Stimulated activated CD4-positive, alpha-beta T cell treated with anti-CD3 and anti-CD28 coated beads, Interleukin-15, amount 100 ng/mL, for 24 hours (primary cell): ENCODE measurements at regions not wholly inside any gene's neighbourhood (a gene's known extent, or its start where the extent isn't known, plus 50 kb on each side); places are given as distances from the start of the nearest gene placed in this dataset.
"Not testable (repeated sequence)": the region's sequence is repeated elsewhere in the genome, so short reads cannot be mapped to it uniquely, and the experiment has no call there.

Source experiments
- DNase-seq: peaks from one replicate; pipeline ENCODE4 v3.0.0-alpha.2; 2020

DNA sequence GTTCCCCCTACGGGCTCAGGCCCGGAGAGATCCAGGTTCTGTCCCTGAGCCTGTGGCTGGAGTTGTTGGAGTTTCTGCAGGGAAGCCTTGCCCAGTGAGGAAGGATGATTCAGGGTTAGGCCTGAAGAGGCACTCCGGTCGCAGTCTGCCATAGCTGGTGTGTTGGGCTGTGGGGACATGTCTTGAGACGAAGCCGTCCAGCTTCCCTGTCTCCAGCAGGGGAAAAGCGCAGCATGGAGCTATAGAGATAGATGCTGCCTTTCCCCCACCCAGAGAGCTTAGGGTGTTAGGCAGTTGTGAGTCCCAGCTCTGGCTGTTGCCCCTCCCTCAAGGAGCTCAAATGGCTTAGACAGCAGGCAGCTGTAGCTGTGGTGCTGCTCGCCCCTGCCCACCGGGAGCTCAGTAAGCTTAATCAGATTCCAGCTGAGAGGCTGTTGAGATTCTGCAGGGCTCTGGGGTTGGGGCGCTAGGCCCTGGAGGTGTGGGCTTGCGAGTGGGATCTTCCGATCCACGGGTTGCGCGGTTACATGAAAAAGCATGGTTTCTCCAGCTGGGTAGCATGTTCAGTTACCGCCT is 103.9 kb downstream of the PMAIP1 start:
- no peak for DNase-seq

GRCh38 chr18:59996370-59996966 is 96.7 kb downstream of the PMAIP1 start:
- peak; percentile 33 for DNase-seq

DNA sequence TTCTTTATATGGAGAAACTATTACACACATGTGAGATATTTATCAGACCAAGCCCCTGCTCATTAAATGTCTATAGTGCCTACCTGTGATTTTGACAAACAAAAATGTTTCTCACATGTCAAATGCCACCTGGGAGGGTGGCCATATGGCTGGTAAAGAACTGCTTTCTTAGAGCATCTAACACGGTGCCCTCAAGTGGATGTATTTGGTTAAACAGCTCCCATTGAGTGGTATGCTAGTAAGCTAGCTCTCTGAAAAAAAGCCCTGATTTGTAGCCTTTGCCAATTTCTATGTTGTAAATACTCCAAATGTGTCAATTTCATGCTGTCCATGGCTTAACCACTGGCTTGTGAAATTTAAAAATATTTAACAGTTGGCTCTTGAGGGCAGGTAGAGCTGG is 94.6 kb downstream of the PMAIP1 start:
- no peak for DNase-seq

DNA sequence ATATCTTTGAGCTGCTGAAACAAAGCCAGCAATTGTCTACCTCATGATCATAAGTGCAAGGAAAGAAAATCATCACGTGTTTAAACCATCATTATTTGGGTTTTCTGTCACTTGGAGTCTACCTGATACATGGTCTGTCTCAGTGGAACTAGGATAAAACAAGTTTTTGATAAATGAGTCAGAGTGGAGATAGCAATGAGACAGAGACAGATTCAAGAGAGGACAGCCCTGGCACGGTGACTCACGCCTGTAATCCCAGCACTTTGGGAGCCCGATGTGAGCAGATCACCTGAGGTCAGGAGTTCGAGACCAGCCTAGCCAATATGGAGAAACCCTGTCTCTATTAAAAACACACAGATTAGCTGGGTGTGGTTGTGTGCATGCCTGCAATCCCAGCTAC is 93.8 kb downstream of the PMAIP1 start:
- no peak for DNase-seq

- no peak for DNase-seq
Observed at GRCh38 chr18:59990121-59990823, 90.5 kb downstream of the PMAIP1 start.

GRCh38 chr18:59988098-59988706 is 88.4 kb downstream of the PMAIP1 start:
- peak; percentile 69 for DNase-seq

- no peak for DNase-seq
Observed at GRCh38 chr18:59987102-59987501, 87.3 kb downstream of the PMAIP1 start.

DNA sequence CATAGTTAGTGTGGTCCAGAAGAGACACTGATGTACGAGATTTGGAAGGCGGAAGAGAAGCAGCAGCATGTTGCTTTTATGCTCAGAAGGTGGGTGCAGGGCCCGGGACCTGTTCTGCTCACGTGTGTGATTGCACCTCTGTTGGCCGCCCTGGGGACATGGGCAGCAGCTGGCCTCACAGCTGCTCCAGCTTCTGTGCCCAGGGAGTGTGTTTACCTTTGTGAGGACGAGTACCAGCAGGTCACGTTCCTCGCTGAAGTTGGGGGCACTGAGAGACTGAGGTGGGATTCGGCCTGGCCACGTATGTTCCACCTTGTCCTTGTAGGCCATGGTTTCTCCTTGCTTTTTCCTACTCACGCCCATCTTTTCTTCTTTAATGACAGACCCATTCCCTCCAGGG is 86.3 kb downstream of the PMAIP1 start:
- no peak for DNase-seq

- no peak for DNase-seq
Observed at GRCh38 chr18:59985289-59985688, 85.5 kb downstream of the PMAIP1 start.

- DNase-seq, result no peak
Observed at GRCh38 chr18:59983506-59983905, 83.7 kb downstream of the PMAIP1 start.

- DNase-seq, result no peak
Observed at GRCh38 chr18:59980188-59980637, 80.4 kb downstream of the PMAIP1 start.

DNA sequence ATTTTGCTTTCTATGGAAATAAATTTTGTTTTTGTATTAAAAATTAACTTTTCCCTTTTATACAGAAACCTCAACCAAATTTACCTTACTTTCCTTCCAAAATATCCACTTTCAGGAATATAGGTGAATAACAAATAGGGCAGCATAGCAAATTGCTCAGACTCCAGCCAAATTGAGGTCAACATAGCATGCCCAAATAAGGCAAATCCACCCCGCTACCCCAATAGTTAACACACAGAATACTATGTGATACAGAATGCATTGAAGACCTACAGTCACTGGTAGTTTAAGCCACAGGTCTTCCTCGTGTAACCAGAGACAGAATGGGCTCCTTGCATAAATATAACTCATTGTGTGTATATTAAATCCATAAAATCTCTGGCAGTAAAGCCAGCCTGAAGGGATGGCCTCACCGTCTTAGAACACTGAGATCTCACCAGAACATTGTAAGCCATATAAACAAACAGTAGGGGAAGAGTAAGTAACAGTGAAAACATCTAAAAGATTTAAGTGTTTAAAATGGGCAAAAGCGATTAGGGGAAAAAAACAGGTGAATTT is 72.2 kb downstream of the PMAIP1 start:
- DNase-seq, result no peak

- not testable (repeated sequence) for DNase-seq
Observed at GRCh38 chr18:59971144-59971543, 71.3 kb downstream of the PMAIP1 start.

DNA sequence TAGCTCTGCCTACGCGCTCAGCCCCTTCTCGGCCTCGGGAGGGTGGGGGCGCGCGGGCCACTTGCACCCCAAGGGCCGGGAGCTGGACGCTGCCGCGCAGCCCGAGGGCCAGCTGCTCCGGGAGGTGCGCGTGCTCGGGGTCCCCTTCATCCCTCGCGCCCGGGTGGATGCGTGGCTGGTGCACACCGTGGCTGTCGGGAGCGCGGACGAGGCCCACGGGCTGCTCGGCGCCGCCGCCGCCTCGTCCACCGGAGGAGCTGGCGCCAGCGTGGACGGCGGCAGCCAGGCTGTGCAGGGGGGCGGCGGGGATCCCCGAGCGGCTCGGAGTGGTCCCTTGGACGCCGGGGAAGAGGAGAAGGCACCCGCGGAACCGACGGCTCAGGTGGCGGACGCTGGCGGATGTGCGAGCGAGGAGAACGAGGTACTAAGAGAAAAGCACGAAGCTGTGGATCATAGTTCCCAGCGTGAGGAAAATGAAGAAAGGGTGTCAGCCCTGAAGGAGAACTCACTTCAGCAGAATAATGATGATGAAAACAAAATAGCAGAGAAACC is 69.8 kb downstream of the PMAIP1 start:
- not testable (repeated sequence) for DNase-seq

GRCh38 chr18:59968583-59968982 is 68.8 kb downstream of the PMAIP1 start:
- DNase-seq, result no peak

DNA sequence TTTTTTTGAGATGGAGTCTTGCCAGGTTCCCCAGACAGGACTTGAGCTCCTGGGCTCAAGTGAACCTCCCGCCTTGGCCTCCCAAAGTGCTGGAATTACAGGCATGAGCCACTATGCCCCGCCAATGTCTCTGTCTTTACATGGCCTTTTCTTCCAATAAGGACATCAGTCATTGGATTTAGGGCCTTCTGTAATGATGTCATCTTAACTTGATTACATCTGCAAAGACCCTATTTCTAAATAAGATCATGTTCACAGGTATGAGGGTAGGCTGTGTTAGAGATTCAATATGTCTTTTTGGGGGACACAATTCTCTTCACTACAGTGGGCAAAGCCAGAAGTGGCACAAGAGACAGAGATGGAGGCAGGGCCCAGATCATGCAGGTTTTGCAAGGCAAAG is 68.1 kb downstream of the PMAIP1 start:
- DNase-seq, result no peak

- no peak for DNase-seq
Observed at GRCh38 chr18:59966913-59967312, 67.1 kb downstream of the PMAIP1 start.

DNA sequence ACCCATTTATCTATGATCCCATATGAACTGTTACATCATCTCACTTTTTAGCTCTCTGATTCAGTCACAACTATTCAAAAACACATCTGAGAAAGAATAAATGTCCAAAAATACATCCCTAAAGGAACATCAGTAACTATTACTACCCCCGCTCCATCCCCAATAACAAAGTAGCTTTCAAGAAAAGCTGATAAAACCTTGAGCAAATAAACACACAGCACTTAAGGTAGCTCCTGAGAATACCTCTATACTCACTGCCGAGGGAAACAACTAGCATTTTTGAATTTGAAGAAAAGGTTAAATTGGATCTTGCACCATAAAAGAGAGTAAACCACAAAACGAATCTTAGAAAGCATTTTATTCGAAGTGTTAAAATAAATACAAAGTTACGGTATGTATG is 63.4 kb downstream of the PMAIP1 start:
- DNase-seq, result no peak

GRCh38 chr18:59961070-59961469 is 61.3 kb downstream of the PMAIP1 start:
- DNase-seq, result no peak

DNA sequence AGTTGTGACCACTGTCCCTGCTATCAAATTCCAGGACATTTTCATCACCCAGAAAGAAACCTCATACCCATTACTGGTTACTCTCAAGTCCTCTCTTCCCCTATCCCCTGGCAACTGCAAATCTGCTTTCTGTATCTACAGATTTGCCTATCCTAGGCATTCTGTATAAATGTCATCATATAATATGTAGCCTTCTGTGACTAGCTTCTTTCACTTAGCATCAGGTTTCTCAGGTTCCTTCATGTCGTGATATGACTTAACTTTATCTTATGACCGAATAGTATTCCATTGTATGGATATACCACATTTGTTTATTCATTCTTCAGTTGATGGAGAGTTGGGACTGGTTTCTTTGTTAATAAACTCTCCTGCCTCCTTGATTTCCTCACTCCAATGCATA is 60.5 kb downstream of the PMAIP1 start:
- no peak for DNase-seq

- DNase-seq, result no peak
Observed at GRCh38 chr18:59959606-59960005, 59.8 kb downstream of the PMAIP1 start.

DNA sequence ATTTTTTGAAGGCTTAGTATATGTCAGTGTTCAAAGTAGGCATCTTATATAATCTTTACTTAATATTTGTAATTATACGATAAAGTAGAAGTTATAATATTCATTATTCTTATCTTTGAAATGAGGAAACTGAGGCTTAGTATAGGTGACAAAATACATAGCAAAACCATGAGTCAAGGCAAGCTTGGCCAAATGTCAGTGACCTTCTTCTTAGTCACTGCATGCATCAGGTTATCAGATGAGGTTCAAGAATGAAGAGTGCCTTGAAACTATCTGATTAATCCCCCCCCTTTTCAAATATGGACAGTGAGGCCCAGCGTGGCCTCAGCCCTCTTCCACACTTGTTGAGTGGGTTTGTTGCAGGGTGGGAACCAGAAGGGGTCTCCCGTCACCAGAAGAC is 59.3 kb downstream of the PMAIP1 start:
- no peak for DNase-seq

DNA sequence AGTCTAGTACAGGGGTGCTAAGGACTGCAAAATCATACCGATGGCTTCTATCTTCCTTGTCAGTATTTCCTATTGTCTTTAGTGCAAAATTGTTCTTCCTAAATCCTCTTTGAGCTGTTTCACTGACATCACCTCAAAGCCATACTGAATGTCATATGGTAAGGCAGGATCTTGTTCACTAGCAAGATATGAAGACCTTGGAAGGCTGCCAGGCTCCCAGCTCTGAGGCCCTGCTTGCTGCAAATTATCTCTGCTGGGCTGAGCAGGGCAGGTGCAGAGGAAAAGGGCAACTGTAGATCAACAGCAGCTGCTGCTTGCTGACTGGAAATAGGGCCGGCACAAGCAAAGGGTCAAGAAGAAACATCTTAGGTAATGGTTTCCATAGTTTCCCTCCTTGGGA is 58.2 kb downstream of the PMAIP1 start:
- peak; percentile 23 for DNase-seq
